Activated naive CD4-positive, alpha-beta T cell treated with anti-CD3 and anti-CD28 coated beads, Interleukin-2, amount 10 ng/mL, durations not matched to agents 7 days and 5 days (primary cell): ENCODE measurements at regions not wholly inside any gene's neighbourhood (a gene's known extent, or its start where the extent isn't known, plus 50 kb on each side); places are given as distances from the start of the nearest gene placed in this dataset.
"Not testable (repeated sequence)": the region's sequence is repeated elsewhere in the genome, so short reads cannot be mapped to it uniquely, and the experiment has no call there.

Source experiments
- CTCF ChIA-PET: fragments of 350-600 bp; sonication (Branson Sonifier 250); formaldehyde crosslinking; loops from one replicate; lab custom pipeline; 2021; ENCODE audit warnings: antibody characterized with exemption; lab: Charles Lee
- DNase-seq: peaks from one replicate; pipeline ENCODE4 v3.0.0-alpha.2; 2020
- H3K27ac Mint-ChIP-seq: one replicate; pipeline ENCODE4 v1.8.0; 2021; ENCODE audit warnings: mild to moderate bottlenecking, moderate library complexity, mixed read lengths
- H3K27me3 Mint-ChIP-seq: one replicate; pipeline ENCODE4 v1.8.0; 2021; ENCODE audit warnings: mild to moderate bottlenecking, mixed read lengths
- H3K36me3 Mint-ChIP-seq: one replicate; pipeline ENCODE4 v1.8.0; 2021; ENCODE audit warnings: mixed read lengths
- H3K4me1 Mint-ChIP-seq: one replicate; pipeline ENCODE4 v1.8.0; 2021; ENCODE audit warnings: mixed read lengths
- H3K4me3 Mint-ChIP-seq: one replicate; pipeline ENCODE4 v1.8.0; 2021; ENCODE audit warnings: mild to moderate bottlenecking, moderate library complexity, mixed read lengths
- H3K9me3 Mint-ChIP-seq: one replicate; pipeline ENCODE4 v1.8.0; 2021; ENCODE audit warnings: mixed read lengths

DNA sequence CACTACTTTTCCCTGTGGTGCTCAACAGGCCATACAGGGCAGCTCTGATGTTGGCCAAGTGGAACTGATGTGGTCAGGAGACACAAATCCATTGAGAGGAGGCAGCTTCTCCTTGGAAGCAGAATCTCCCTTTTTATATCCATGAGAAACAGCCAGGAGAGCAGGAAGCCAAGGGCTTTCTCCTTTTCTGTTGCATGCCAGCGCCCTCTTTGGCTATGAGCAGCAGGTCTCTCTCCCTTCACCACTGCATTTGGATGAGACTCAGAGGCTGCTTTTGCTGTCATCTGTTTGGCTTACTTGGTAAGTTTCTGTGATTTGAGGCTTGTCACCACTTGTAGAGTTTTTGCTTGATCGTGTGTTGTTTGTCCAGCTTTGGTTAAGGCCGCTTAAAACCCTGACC is 202.2 kb upstream of the PLGLB1 start:
- H3K27me3 Mint-ChIP-seq = peaks cover 32% of the 10 kb centered on the region
- DNase-seq, H3K27ac Mint-ChIP-seq, CTCF ChIA-PET, H3K4me1 Mint-ChIP-seq, H3K36me3 Mint-ChIP-seq, H3K9me3 Mint-ChIP-seq, H3K4me3 Mint-ChIP-seq: not testable (repeated sequence)

DNA sequence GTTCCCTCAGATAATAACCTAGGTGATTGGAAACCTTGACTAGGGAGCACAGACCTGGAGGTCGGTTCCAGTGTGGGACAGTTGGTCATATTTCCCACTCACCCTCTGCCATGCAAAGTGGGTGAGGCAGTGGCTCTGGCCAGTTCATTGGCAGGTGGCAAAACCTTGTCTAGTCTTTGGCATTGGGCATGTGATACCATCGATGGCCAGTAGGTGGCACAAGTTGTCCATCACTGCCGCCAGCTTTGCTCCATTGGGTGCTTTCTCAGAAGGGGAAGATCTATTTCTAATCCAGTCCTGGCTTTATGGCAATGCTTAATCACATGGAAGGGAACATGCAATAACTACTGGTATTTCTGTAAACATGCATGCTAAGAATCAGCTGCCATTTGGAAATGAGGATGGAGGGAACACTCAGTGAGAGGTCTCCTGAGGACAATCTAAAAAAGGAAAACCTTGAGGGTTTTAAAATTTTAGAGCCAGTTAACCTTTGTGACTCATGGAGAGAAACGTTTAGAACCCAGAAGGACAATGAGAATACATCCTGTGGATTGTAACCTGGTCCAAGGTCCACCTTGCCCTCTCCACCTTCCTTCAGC is 207.5 kb upstream of the PLGLB1 start:
- H3K9me3 Mint-ChIP-seq, H3K27me3 Mint-ChIP-seq, H3K4me3 Mint-ChIP-seq, H3K36me3 Mint-ChIP-seq, DNase-seq, CTCF ChIA-PET: not testable (repeated sequence)
- H3K4me1 Mint-ChIP-seq = peaks cover 16% of the 10 kb centered on the region
- peak overlapping the region; percentile 49 for H3K27ac Mint-ChIP-seq

DNA sequence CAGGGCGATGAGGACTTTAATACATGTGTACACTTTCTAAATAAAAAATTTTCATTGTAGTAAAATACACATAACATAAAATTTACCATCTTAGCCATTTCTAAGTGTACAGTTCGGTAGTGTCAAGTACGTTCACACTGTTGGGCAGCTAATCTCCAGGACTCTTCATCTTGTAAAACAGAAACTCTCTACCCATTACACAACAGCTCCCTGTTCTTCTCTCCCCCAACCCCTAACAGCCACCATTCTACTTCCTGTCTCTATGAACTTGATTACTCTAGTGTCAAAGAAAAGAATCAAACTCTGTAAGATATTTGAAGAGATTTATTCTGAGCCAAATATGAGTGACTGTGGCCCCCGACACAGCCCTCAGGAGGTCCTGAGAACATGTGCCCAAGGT is 208.3 kb upstream of the PLGLB1 start:
- H3K36me3 Mint-ChIP-seq, CTCF ChIA-PET, H3K27me3 Mint-ChIP-seq, H3K9me3 Mint-ChIP-seq, DNase-seq, H3K4me3 Mint-ChIP-seq: not testable (repeated sequence)
- peak overlapping the region; percentile 72 for H3K27ac Mint-ChIP-seq
- peaks cover 16% of the 10 kb centered on the region for H3K4me1 Mint-ChIP-seq

DNA sequence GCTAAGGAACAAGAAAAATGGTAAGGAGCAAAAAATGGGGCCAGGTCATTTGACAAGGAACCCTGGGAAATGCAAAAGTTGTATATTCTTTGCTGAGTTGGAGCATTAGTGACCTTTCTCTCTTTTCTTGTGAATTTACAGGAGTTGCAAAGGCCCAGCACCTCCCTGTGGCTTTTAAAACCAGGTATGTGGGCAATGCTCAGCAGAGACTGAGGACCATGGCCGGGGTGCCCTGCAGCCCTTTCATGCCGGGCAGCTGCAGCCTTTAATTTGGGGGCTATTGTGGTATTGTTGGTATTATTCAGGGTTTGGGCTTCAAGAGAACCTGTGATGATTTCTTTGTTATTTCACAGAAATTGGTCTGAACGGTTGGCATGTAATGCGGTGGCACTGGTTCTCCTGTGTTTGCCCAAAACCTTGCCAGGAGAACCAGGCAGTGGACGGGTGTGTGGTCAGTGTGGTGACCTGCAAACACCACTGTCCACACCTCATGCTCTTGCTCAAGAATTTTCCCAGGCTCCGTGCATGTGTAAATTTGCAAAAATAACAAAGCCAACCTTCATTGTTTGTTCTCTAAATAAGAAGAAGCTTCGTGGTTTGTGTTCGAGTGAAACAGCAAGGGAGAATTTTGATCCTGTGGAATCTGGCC is 213.8 kb upstream of the PLGLB1 start:
- CTCF ChIA-PET, H3K27ac Mint-ChIP-seq, H3K4me3 Mint-ChIP-seq, H3K4me1 Mint-ChIP-seq, DNase-seq, H3K27me3 Mint-ChIP-seq, H3K36me3 Mint-ChIP-seq, H3K9me3 Mint-ChIP-seq: not testable (repeated sequence)

DNA sequence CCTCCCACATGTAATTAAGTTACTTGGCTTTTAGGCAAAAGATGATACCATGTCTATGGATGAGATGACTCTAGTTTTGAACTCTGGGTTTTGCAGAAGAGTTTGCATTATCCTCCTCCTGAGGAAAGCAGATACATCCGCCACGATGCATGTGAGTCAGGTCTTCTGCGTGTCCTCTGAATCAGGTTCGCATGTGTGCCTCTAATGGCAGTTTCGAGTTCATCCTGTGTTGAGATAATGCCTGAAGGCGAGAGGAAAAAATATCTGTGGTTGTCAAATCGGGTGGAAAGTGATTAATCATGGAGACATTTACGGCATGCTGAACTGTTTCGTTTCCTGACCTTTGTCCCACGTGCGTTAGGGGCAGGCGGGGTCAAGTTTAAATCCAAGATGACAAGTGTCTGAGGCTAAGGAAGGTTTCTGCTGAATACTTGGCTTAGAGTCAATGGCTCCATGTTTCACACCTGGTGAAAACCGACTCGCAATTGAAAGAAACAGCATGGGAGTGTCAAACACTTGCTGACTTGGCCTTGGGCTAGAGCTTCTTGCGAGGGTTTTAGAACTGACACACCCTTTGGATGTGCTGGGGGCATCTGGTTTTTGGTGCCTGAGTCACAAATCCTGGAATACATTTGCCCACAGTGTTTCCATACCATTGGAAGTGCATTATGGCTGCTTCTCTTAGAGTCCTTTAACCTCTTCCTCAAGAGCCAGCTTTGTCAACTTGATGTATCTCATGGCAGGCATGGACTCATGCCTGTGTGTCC is 216.1 kb upstream of the PLGLB1 start:
- H3K27ac Mint-ChIP-seq, H3K27me3 Mint-ChIP-seq, H3K4me3 Mint-ChIP-seq, H3K4me1 Mint-ChIP-seq, CTCF ChIA-PET, H3K36me3 Mint-ChIP-seq, H3K9me3 Mint-ChIP-seq, DNase-seq: not testable (repeated sequence)

DNA sequence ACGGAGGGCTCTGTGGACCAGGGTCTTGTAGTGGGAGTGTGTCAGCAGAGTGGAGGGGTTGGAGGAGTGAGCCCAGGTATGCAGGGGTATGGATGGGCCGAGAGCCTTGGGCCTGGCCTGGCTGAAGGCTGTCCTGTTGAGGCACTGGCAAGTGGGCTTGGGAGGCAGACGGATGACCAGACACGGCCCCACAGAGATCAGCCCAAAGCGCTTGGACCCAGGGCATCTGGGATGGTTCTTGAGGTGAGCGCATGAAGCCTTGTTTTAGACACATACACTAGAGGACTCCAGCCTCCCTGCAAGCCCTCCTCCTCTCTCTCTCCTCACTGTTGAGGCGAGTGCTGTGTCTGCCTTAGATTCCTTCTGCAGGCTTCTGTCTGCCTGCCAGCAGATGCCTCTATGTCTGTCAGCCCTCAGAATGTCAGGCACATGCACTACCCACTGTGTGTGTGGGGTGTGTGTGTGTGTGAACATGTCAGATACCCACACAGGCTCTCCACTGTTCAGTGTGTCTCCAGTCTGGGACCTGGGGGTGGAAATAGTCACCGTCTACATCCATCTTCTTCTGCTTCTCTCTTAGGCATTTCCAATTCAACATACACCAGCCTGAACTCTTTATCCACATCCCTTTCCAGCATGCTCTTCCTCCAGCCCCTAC is 218.0 kb upstream of the PLGLB1 start:
- H3K27me3 Mint-ChIP-seq, H3K4me1 Mint-ChIP-seq, DNase-seq, H3K4me3 Mint-ChIP-seq, CTCF ChIA-PET, H3K36me3 Mint-ChIP-seq, H3K9me3 Mint-ChIP-seq, H3K27ac Mint-ChIP-seq: not testable (repeated sequence)

DNA sequence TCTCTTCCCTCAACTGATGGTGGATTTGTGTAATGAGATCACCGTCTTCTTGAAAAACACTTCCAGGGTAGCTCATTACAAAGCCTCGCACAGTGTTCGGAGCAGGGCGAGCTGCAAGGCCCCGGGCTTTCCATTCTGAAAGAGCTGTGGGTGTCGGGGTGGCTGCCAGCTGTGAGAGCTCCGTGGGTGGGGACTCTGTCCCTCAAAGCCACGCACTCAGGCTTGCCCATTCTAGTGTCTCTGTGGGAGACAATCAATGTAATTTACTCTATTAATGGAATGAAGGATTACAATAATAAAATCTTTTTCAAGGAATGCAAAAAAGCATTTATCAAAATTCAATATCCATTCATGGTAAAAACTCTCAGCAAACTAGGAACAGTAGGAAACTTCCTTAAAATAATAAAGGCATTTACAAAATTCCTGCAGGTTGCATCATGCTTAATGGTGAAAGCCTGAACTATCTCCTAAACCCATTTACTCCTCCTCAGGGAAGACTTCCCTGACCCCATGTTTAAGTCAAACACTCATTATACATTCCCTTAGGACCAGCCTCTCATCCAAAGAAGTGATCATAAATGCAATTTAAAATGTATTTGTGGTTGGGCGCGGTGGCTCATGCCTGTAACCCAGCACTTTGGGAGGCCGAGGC is 224.5 kb upstream of the PLGLB1 start:
- H3K9me3 Mint-ChIP-seq, H3K27ac Mint-ChIP-seq, H3K4me3 Mint-ChIP-seq, CTCF ChIA-PET, DNase-seq, H3K36me3 Mint-ChIP-seq, H3K4me1 Mint-ChIP-seq: not testable (repeated sequence)
- H3K27me3 Mint-ChIP-seq = peaks cover 13% of the 10 kb centered on the region

DNA sequence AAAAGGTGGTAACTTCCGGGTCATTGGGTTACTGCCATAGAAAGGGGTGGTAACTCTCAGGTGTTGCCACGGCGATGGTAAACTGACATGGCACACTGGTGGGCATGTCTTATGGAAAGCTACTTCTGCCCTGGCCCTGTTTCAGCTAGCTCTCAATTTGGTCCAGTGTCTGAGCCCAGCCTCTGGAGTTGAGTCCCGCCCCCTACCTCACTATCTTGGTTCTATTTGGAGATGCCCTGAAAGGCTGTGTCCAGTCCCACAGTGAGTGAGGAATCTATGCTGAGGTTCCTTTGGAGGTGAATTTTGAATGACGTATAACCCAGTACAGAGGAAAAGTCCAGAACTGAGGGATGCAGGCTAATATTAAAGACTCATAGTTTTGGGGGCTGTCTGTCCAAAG is 230.4 kb upstream of the PLGLB1 start:
- DNase-seq, H3K4me3 Mint-ChIP-seq, H3K4me1 Mint-ChIP-seq, H3K36me3 Mint-ChIP-seq, H3K27ac Mint-ChIP-seq, CTCF ChIA-PET, H3K9me3 Mint-ChIP-seq: not testable (repeated sequence)
- peaks cover 10% of the 10 kb centered on the region for H3K27me3 Mint-ChIP-seq

DNA sequence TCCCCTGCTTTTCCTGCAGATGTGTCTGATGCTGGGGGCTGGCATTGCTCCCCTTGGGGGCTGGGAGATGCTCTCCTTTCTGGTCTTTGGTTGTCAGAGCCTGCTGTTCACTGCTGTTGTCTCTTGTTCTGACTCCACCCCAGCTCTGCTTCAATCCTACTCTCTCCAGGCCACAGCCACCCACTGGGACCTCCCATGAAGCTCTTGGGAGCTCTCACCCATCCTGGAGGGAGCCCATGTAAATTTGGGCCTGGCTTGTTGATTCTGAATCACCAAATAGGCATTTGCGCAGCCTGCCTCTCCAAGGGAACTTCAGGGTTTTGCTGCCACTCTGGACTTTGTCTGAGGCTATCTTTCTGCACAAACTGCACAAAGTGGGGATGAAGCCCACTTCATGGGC is 232.9 kb upstream of the PLGLB1 start:
- H3K36me3 Mint-ChIP-seq, H3K27ac Mint-ChIP-seq, DNase-seq, H3K9me3 Mint-ChIP-seq, H3K4me3 Mint-ChIP-seq, H3K4me1 Mint-ChIP-seq, CTCF ChIA-PET: not testable (repeated sequence)
- H3K27me3 Mint-ChIP-seq = peaks cover 12% of the 10 kb centered on the region

DNA sequence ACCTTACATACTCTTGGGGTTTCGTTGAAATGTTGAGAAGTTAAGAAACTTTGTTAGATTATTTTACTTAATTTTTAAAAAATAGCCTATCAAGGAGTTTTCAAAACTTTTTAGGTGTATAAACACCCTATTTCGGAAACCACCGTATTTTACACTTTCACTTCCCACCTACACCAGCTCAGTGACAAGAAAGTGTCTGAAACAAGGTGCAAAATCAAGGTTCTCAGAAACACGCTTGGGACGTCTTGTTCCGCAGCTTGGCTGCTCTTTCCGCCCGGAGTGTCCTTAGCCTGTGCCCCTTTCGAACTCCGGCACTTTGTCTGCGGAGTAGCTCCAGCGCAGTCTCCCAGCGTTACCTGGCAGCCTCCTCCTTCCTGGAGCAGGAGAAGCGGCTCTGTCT is 233.8 kb upstream of the PLGLB1 start:
- H3K9me3 Mint-ChIP-seq, H3K36me3 Mint-ChIP-seq, CTCF ChIA-PET, H3K4me3 Mint-ChIP-seq, DNase-seq, H3K4me1 Mint-ChIP-seq, H3K27me3 Mint-ChIP-seq, H3K27ac Mint-ChIP-seq: not testable (repeated sequence)

DNA sequence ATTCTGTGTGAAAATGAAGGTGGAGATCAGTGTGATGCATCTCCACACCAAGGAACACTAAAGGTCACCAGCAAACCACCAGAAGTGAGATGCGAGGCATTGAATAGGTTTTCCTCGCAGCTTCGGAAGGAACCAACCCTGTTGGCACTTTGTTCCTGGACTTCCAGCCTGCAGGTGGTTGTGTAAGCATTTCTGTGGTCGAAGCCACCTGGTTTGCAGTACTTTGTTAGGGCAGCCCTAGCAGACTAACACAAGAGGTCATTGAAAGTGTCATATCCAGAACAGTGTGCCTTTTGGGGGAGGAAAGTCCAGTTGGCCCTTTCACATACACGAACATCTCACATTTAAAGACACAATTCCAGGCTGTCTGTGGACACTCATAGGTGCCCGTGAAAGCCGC is 237.2 kb upstream of the PLGLB1 start:
- H3K4me3 Mint-ChIP-seq, H3K36me3 Mint-ChIP-seq, H3K27ac Mint-ChIP-seq, H3K27me3 Mint-ChIP-seq, DNase-seq, CTCF ChIA-PET, H3K4me1 Mint-ChIP-seq, H3K9me3 Mint-ChIP-seq: not testable (repeated sequence)

DNA sequence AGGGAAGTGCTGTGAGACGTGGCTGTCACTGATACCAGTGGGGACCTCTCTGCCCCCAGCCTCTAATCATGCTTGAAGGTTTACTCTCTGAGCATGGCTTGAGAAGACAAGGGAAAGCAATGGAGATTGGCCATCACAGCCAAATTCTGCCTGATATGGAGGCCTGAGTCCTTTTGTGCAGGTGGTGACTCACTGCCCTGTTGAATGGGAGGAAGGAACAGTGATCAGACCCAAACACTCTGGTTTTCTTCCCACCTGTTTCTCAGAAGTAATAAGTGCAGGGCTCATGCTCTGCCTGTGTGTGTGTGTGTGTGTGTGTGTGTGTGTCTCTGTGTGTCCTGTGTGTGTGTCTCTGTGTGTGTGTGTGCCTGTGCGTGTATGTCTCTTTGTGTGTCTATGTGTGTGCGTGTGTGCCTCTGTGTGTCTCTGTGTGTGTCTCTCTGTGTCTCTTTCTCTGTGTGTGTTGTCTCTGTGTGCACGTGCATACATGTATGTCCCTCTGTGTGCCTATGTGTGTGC is 240.6 kb upstream of the PLGLB1 start:
- H3K9me3 Mint-ChIP-seq, H3K27me3 Mint-ChIP-seq, H3K4me3 Mint-ChIP-seq, H3K27ac Mint-ChIP-seq, H3K36me3 Mint-ChIP-seq, DNase-seq, H3K4me1 Mint-ChIP-seq, CTCF ChIA-PET: not testable (repeated sequence)

DNA sequence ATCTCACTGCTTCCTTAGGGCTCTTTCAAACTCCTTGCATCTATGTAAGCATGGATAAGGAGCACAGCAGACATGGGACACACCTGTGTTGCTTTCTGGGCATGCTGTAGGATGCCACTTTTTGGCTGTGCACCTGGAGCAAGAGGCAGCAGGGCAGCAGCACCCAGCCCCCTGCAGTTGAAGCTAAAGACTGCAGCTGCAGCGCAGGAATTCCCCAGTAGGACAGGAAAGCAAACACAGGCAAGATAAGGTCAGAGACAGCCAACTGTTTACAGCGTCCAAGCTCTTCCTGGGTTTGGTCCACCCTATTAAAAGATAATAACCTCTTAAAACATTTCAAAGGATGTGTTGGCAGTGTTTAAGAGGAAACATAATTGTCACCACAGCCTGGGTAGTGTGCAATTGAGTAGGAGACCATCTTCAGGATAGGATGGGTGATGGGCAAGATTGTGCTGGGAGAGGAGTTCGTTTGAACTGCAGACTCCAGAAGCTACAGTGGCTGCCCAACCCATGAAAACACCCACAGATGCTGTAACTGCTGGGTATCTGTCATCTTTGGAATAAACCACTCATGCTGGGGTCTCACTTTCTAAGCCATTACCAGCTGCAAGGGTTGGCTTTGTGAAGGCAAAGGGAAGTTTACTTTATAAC is 242.3 kb upstream of the PLGLB1 start:
- H3K4me3 Mint-ChIP-seq, H3K27ac Mint-ChIP-seq, H3K27me3 Mint-ChIP-seq, H3K4me1 Mint-ChIP-seq, H3K36me3 Mint-ChIP-seq, CTCF ChIA-PET, DNase-seq, H3K9me3 Mint-ChIP-seq: not testable (repeated sequence)

DNA sequence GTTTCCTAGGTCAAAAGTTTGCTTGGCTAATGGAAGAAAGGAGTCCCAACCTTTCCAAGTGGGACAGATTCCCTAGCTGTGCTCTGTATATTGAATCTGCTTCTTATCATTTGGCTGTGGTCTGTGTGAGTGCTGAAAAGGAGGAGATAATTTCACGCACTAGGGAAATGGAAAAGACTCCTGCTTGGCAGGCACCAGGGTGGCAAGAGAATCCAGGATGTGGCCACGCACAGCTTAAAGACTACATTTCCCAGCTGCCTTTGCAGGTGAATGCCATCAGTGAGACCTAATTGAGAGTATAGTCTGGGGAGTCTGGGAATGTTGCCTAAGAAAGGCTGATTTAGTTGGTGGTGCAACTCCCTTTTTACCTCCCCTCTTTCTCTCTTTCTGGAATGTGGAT is 253.5 kb upstream of the PLGLB1 start:
- H3K27me3 Mint-ChIP-seq, CTCF ChIA-PET, H3K27ac Mint-ChIP-seq, H3K9me3 Mint-ChIP-seq, H3K36me3 Mint-ChIP-seq, H3K4me3 Mint-ChIP-seq, DNase-seq, H3K4me1 Mint-ChIP-seq: not testable (repeated sequence)
